Stimulated activated CD8-positive, alpha-beta memory T cell treated with anti-CD3 and anti-CD28 coated beads, Interleukin-4, amount 100 ng/mL, for 48 hours (primary cell): ENCODE measurements at regions not wholly inside any gene's neighbourhood (a gene's known extent, or its start where the extent isn't known, plus 50 kb on each side); places are given as distances from the start of the nearest gene placed in this dataset.
"Not testable (repeated sequence)": the region's sequence is repeated elsewhere in the genome, so short reads cannot be mapped to it uniquely, and the experiment has no call there.

Source experiments
- DNase-seq: peaks from one replicate; pipeline ENCODE4 v3.0.0-alpha.2; 2020

- DNase-seq: no peak
Observed at GRCh38 chr15:47035475-47036406, 681.6 kb upstream of the SEMA6D start.

- no peak for DNase-seq
Observed at GRCh38 chr15:47037003-47037402, 680.3 kb upstream of the SEMA6D start.

- DNase-seq: no peak
Observed at GRCh38 chr15:47039225-47039624, 678.1 kb upstream of the SEMA6D start.

- no peak for DNase-seq
Observed at GRCh38 chr15:47041301-47041700, 676.0 kb upstream of the SEMA6D start.

- DNase-seq: not testable (repeated sequence)
Observed at GRCh38 chr15:47047981-47048380, 669.3 kb upstream of the SEMA6D start.

GRCh38 chr15:47066392-47066791, 650.9 kb upstream of the SEMA6D start:
- no peak for DNase-seq

- not testable (repeated sequence) for DNase-seq
Observed at GRCh38 chr15:47077846-47078245, 639.5 kb upstream of the SEMA6D start.

- no peak for DNase-seq
Observed at GRCh38 chr15:47095833-47096232, 621.5 kb upstream of the SEMA6D start.

GRCh38 chr15:47098526-47098925, 618.8 kb upstream of the SEMA6D start:
- not testable (repeated sequence) for DNase-seq

GRCh38 chr15:47099801-47100200, 617.5 kb upstream of the SEMA6D start:
- not testable (repeated sequence) for DNase-seq

- DNase-seq: not testable (repeated sequence)
Observed at GRCh38 chr15:47108800-47109199, 608.5 kb upstream of the SEMA6D start.

- no peak for DNase-seq
Observed at GRCh38 chr15:47116698-47117097, 600.6 kb upstream of the SEMA6D start.

GRCh38 chr15:47119349-47119748, 598.0 kb upstream of the SEMA6D start:
- no peak for DNase-seq

- no peak for DNase-seq
Observed at GRCh38 chr15:47124430-47125102, 592.7 kb upstream of the SEMA6D start.

GRCh38 chr15:47129033-47129432, 588.3 kb upstream of the SEMA6D start:
- DNase-seq: no peak

GRCh38 chr15:47131450-47131849, 585.9 kb upstream of the SEMA6D start:
- DNase-seq: not testable (repeated sequence)

GRCh38 chr15:47135267-47135666, 582.0 kb upstream of the SEMA6D start:
- DNase-seq: no peak

- no peak for DNase-seq
Observed at GRCh38 chr15:47136236-47136635, 581.1 kb upstream of the SEMA6D start.

GRCh38 chr15:47139965-47140364, 577.3 kb upstream of the SEMA6D start:
- no peak for DNase-seq

GRCh38 chr15:47157827-47158226, 559.5 kb upstream of the SEMA6D start:
- no peak for DNase-seq

GRCh38 chr15:47158573-47158972, 558.7 kb upstream of the SEMA6D start:
- DNase-seq: no peak

- DNase-seq: no peak
Observed at GRCh38 chr15:47177177-47177576, 540.1 kb upstream of the SEMA6D start.

- DNase-seq: no peak
Observed at GRCh38 chr15:47179988-47180387, 537.3 kb upstream of the SEMA6D start.

GRCh38 chr15:47182818-47183217, 534.5 kb upstream of the SEMA6D start:
- no peak for DNase-seq
